GM12878 (cell line): ENCODE measurements at regions not wholly inside any gene's neighbourhood (a gene's known extent, or its start where the extent isn't known, plus 50 kb on each side); places are given as distances from the start of the nearest gene placed in this dataset.

ENCODE experiments used
- ATAC-seq: fragments of 200-7000 bp; cut with Tn5 transposase; 3 replicates; pipeline ENCODE4 v1.9.1; 2020; ENCODE audit warnings: mild to moderate bottlenecking, moderate library complexity
- BruUV-seq: library from RNA; stranded (reverse); fragments of 400-500 nt; replicated peaks from 2 replicates; lab custom pipeline; 2021; lab: Mats Ljungman, UMichigan
- CTCF ChIA-PET: fragments of 300-600 bp; sonication (Branson Sonifier 250); formaldehyde crosslinking; extraction: SDS; loops from one replicate; lab custom pipeline; 2021; ENCODE audit warnings: inconsistent platforms; lab: Yijun Ruan, JAX
- POLR2A ChIA-PET: fragments of 350-600 bp; formaldehyde crosslinking; extraction: SDS; loops from one replicate; lab custom pipeline; 2021; ENCODE audit warnings: inconsistent platforms; lab: Charles Lee
- RAD21 ChIA-PET: fragments of 300-600 bp; sonication (Branson Sonifier 250); formaldehyde crosslinking; loops from one replicate; lab custom pipeline; 2023; ENCODE audit warnings: antibody characterized with exemption; ENCODE audit not compliant: unreplicated experiment; lab: Charles Lee
- SMC1A ChIA-PET: fragments of 300-600 bp; sonication (Branson Sonifier 250); formaldehyde crosslinking; loops from one replicate; lab custom pipeline; 2023; ENCODE audit not compliant: unreplicated experiment, uncharacterized antibody; lab: Charles Lee
- DNase-seq: peaks from one replicate; pipeline ENCODE4 v3.0.0-alpha.2; 2011; ENCODE audit warnings: low read depth, low spot score
- FAIRE-seq: peaks from 3 replicates; lab custom pipeline; 2011; peaks lifted over from hg19 to GRCh38; lab: Jason Lieb, UNC
- H2AFZ ChIP-seq: 2 replicates; pipeline ENCODE4 v1.6.0; 2011; ENCODE audit warnings: low read depth, low read length, control low read depth; ENCODE audit not compliant: control insufficient read depth
- H3K27ac ChIP-seq: 2 replicates; pipeline ENCODE4 v1.5.1; 2011; ENCODE audit warnings: control low read depth; ENCODE audit not compliant: control insufficient read depth, insufficient read depth
- H3K27me3 ChIP-seq, 2 experiments: replicated peaks in 1 of 2; 2 replicates each; pipeline versions ENCODE4 v1.6.0 to v1.6.1; 2011; ENCODE audit warnings: low read length in 1 of 2; ENCODE audit not compliant: control insufficient read depth in 2 of 2, insufficient read depth in 2 of 2
- H3K36me3 ChIP-seq, 2 experiments: 2 replicates each; pipeline ENCODE4 v1.5.1; 2011; ENCODE audit warnings: low read length in 1 of 2; ENCODE audit not compliant: control insufficient read depth in 2 of 2, insufficient read depth in 2 of 2
- H3K4me1 ChIP-seq: 2 replicates; pipeline ENCODE4 v1.6.1; 2011; ENCODE audit warnings: mild to moderate bottlenecking, low read length, moderate library complexity, mixed read lengths; ENCODE audit not compliant: control insufficient read depth, insufficient read depth
- H3K4me2 ChIP-seq: 2 replicates; pipeline ENCODE4 v1.6.0; 2011; ENCODE audit warnings: control low read depth; ENCODE audit not compliant: control insufficient read depth, insufficient read depth
- H3K4me3 ChIP-seq: fragments of 200-600 bp; sonication (generic); 2 replicates; pipeline ENCODE4 v1.5.1; 2016
- H3K79me2 ChIP-seq: 2 replicates; pipeline ENCODE4 v1.6.0; 2011; ENCODE audit warnings: low read length; ENCODE audit not compliant: control insufficient read depth, insufficient read depth
- H3K9ac ChIP-seq: 2 replicates; pipeline ENCODE4 v1.8.0; 2011; ENCODE audit warnings: low read length, control low read depth, mixed read lengths; ENCODE audit not compliant: control insufficient read depth, insufficient read depth
- H3K9me3 ChIP-seq: replicated peaks from 3 replicates; pipeline ENCODE4 v1.5.1; 2011; ENCODE audit warnings: mild to moderate bottlenecking, low read length; ENCODE audit not compliant: control insufficient read depth, insufficient read depth
- H4K20me1 ChIP-seq: 2 replicates; pipeline ENCODE4 v1.6.0; 2011; ENCODE audit not compliant: control insufficient read depth, insufficient read depth
- ASH2L ChIP-seq: fragments of 300-600, 200-600 bp; sonication (generic); IDR thresholded peaks from 2 replicates; pipeline ENCODE4 v1.6.1; 2017; ENCODE audit warnings: low read depth, mild to moderate bottlenecking, borderline replicate concordance
- BACH1 ChIP-seq: fragments of 450-650 bp; IDR thresholded peaks from 2 replicates; pipeline ENCODE4 v1.6.1; 2017; ENCODE audit warnings: mild to moderate bottlenecking, borderline replicate concordance
- ESRRA ChIP-seq: IDR thresholded peaks from 2 replicates; pipeline ENCODE4 v1.6.1; 2012; ENCODE audit warnings: mild to moderate bottlenecking, low read length, improper control_type of control experiment
- GABPA ChIP-seq: IDR thresholded peaks from 2 replicates; pipeline ENCODE4 v1.6.1; 2014; ENCODE audit warnings: antibody characterized with exemption, low read depth, mild to moderate bottlenecking, inconsistent platforms
- GATAD2B ChIP-seq: fragments of 450-650 bp; conservative IDR thresholded peaks from 2 replicates; pipeline ENCODE4 v1.6.1; 2017; ENCODE audit warnings: low read depth, mild to moderate bottlenecking, moderate library complexity
- JUNB ChIP-seq: IDR thresholded peaks from 2 replicates; pipeline ENCODE4 v1.6.1; 2016; ENCODE audit warnings: antibody characterized with exemption, mild to moderate bottlenecking
- JUND ChIP-seq: IDR thresholded peaks from 2 replicates; pipeline ENCODE4 v1.6.1; 2012; ENCODE audit warnings: low read depth, mild to moderate bottlenecking, low read length, improper control_type of control experiment, moderate library complexity
- NRF1 ChIP-seq: conservative IDR thresholded peaks from 2 replicates; pipeline ENCODE4 v1.6.1; 2011; ENCODE audit warnings: mild to moderate bottlenecking, low read depth, low read length, improper control_type of control experiment
- RCOR1 ChIP-seq: conservative IDR thresholded peaks from 2 replicates; pipeline ENCODE4 v1.6.1; 2012; ENCODE audit warnings: low read depth, low read length, improper control_type of control experiment
- SIN3A ChIP-seq: IDR thresholded peaks from 2 replicates; pipeline ENCODE4 v1.6.1; 2012; ENCODE audit warnings: low read depth, low read length, improper control_type of control experiment
- SMAD1 ChIP-seq: fragments of 450-650 bp; IDR thresholded peaks from 2 replicates; pipeline ENCODE4 v1.6.1; 2018; ENCODE audit warnings: mild to moderate bottlenecking, low read depth; ENCODE audit not compliant: partially characterized antibody
- SMC3 ChIP-seq: IDR thresholded peaks from 2 replicates; pipeline ENCODE4 v1.6.1; 2011; ENCODE audit warnings: low read length, improper control_type of control experiment, borderline replicate concordance
- TAF1 ChIP-seq: IDR thresholded peaks from 2 replicates; pipeline ENCODE4 v1.6.1; 2011; ENCODE audit warnings: mild to moderate bottlenecking, low read depth, low read length, borderline replicate concordance
- TCF7 ChIP-seq: IDR thresholded peaks from 2 replicates; pipeline ENCODE4 v1.6.1; 2014; ENCODE audit warnings: antibody characterized with exemption, borderline replicate concordance
- YBX1 ChIP-seq: fragments of 450-650 bp; IDR thresholded peaks from 2 replicates; pipeline ENCODE4 v1.6.1; 2016; ENCODE audit warnings: antibody characterized with exemption
- ZNF622 ChIP-seq: fragments of 450-650 bp; IDR thresholded peaks from 2 replicates; pipeline ENCODE4 v1.6.1; 2017; ENCODE audit warnings: mild to moderate bottlenecking, inconsistent platforms
- whole genome bisulfite sequencing: methylation state at CpG from one replicate; pipeline ENCODE4 v1.1.6; 2016; ENCODE audit warnings: low lambda C conversion rate; ENCODE audit not compliant: insufficient replicate concordance, insufficient coverage; ENCODE audit errors: missing lambda C conversion rate; 5-methylcytosine and 5-hydroxymethylcytosine counted together
- in situ Hi-C: fragments of 300-500 bp; cut with MboI; formaldehyde crosslinking; loops from 9 replicates; pipeline ENCODE4 v1.14.3; 2018; ENCODE audit warnings: mixed read lengths
- intact Hi-C: fragments of 100-400 bp; cut with micrococcal nuclease; formaldehyde crosslinking; loops from one replicate; pipeline ENCODE4 v1.14.2; 2022; ENCODE audit not compliant: unreplicated experiment
- TF ChIP-seq, protein P1 (sequence below), 3 experiments: IDR thresholded peaks in 2 of 3; conservative IDR thresholded peaks in 1 of 3; 2 replicates each; pipeline ENCODE4 v1.5.1; 2011; ENCODE audit warnings: low read depth in 3 of 3, low read length in 3 of 3, mild to moderate bottlenecking in 3 of 3, control low read depth in 2 of 3, moderate library complexity in 2 of 3, inconsistent platforms in 1 of 3, mixed read lengths in 1 of 3; ENCODE audit not compliant: control insufficient read depth in 2 of 3, insufficient read depth in 1 of 3; ENCODE audit errors: extremely low read depth in 1 of 3
- TF ChIP-seq, protein P2 (sequence below): IDR thresholded peaks from 2 replicates; pipeline ENCODE4 v1.6.1; 2011; ENCODE audit warnings: low read depth, mild to moderate bottlenecking, low read length, moderate library complexity, borderline replicate concordance; ENCODE audit errors: extremely low read depth

DNA sequence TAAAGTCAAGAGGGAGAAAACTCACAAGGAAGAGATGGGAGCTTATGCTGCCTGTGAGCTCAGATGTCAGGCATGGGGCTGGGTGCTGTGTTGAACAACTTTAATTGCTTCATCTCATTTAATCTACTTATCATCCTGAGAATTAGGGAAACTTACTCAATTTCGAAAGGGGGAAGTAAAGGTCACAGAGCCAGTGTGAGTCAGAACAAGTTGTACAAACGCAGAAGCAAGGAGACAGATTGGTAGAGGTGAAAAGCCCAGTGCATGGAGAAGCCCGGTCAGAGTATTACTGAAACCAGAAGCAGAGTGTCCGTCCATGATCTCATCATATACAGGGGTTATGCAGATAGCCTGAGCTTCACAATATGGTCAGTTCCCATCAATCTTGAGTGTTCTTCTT lies 281.1 kb upstream of the POU3F3 start:
- Histone ChIP-seq H3K9me3 (no peaks in the 10 kb centered on the region), H3K4me1 (no peaks in the 10 kb centered on the region), H3K4me2 (no peak overlapping the region), H3K79me2 (no peaks in the 10 kb centered on the region), H4K20me1 (no peaks in the 10 kb centered on the region), H3K9ac (no peak overlapping the region), H3K36me3 (no peaks in the 10 kb centered on the region), H2AFZ (no peak overlapping the region), H3K27me3 (no peaks in the 10 kb centered on the region), H3K4me3 (no peak overlapping the region), H3K27ac (no peak overlapping the region)
- BruUV-seq: no TSS peak
- in situ Hi-C loops (no loop called here), intact Hi-C loops (no loop called here)
- CTCF ChIA-PET: interaction anchor here (1.0 kb wide), 1 partner anchor 9 kb away, joined by 5 read pairs; no protein-coding TSS in a partner anchor
- POLR2A ChIA-PET: no interaction called here
- DNase-seq (no peak), FAIRE-seq (no peak), ATAC-seq (no peak)
- WGBS: 0% methylated on average over 4 of the region's 4 CpGs
- SMC1A ChIA-PET: interaction anchor here (1.3 kb wide), 1 partner anchor 25 kb away, joined by 3 read pairs; no protein-coding TSS in a partner anchor
- RAD21 ChIA-PET: no interaction called here
- TF ChIP-seq JUNB (no peak), BACH1 (no peak), NRF1 (no peak), ESRRA (no peak), ZNF622 (no peak), YBX1 (no peak), GABPA (no peak), TCF7 (no peak), TAF1 (no peak), JUND (no peak), RCOR1 (no peak)

- WGBS: 74% methylated on average over 7 of the region's 7 CpGs
- in situ Hi-C loops: no loop called here
- Histone ChIP-seq H3K36me3 (no peaks in the 10 kb centered on the region), H3K9me3 (no peaks in the 10 kb centered on the region), H2AFZ (no peak overlapping the region), H3K4me2 (no peak overlapping the region), H3K79me2 (no peaks in the 10 kb centered on the region), H3K9ac (no peak overlapping the region), H3K4me3 (no peak overlapping the region), H3K27me3 (no peaks in the 10 kb centered on the region), H3K4me1 (no peaks in the 10 kb centered on the region), H3K27ac (no peak overlapping the region), H4K20me1 (no peaks in the 10 kb centered on the region)
- CTCF ChIA-PET: interaction anchor here (0.6 kb wide), 1 partner anchor 1763 kb away, joined by 3 read pairs; no protein-coding TSS in a partner anchor
- no TSS peak for BruUV-seq
- intact Hi-C loops: no loop called here
- POLR2A ChIA-PET: no interaction called here
- RAD21 ChIA-PET: no interaction called here
- DNase-seq: no peak
- SMC1A ChIA-PET: no interaction called here
- no peak for ATAC-seq
- FAIRE-seq: no peak
- TF ChIP-seq GATAD2B: no peak
- no peak for TF ChIP-seq SMC3
- TF ChIP-seq SIN3A: no peak
- no peak for TF ChIP-seq ASH2L
- TF ChIP-seq, protein P1, sequence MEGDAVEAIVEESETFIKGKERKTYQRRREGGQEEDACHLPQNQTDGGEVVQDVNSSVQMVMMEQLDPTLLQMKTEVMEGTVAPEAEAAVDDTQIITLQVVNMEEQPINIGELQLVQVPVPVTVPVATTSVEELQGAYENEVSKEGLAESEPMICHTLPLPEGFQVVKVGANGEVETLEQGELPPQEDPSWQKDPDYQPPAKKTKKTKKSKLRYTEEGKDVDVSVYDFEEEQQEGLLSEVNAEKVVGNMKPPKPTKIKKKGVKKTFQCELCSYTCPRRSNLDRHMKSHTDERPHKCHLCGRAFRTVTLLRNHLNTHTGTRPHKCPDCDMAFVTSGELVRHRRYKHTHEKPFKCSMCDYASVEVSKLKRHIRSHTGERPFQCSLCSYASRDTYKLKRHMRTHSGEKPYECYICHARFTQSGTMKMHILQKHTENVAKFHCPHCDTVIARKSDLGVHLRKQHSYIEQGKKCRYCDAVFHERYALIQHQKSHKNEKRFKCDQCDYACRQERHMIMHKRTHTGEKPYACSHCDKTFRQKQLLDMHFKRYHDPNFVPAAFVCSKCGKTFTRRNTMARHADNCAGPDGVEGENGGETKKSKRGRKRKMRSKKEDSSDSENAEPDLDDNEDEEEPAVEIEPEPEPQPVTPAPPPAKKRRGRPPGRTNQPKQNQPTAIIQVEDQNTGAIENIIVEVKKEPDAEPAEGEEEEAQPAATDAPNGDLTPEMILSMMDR (IDR thresholded peaks at IDR 0.05 in 2 of 3, conservative IDR thresholded peaks at IDR 0.05 in 1 of 3; ENCODE audit: control insufficient read depth in 2 of 3, extremely low read depth in 1 of 3, insufficient read depth in 1 of 3, low read depth in 3 of 3, low read length in 3 of 3): no peak
- TF ChIP-seq, protein P2, sequence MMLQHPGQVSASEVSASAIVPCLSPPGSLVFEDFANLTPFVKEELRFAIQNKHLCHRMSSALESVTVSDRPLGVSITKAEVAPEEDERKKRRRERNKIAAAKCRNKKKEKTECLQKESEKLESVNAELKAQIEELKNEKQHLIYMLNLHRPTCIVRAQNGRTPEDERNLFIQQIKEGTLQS: no peak
- TF ChIP-seq SMAD1: no peak
These were observed 279.5 kb upstream of the POU3F3 start for GRCh38 chr2:104574367-104574766.
